HL-60 (cell line): ENCODE measurements at regions not wholly inside any gene's neighbourhood (a gene's known extent, or its start where the extent isn't known, plus 50 kb on each side); places are given as distances from the start of the nearest gene placed in this dataset.

Experiments used
- CTCF ChIP-seq: IDR thresholded peaks from one replicate; pipeline ENCODE4 v1.5.1; 2011; ENCODE audit warnings: low read length, control low read depth, inconsistent platforms; ENCODE audit not compliant: insufficient read depth
- GABPA ChIP-seq: IDR thresholded peaks from 2 replicates; pipeline ENCODE4 v1.6.1; 2012; ENCODE audit warnings: low read depth

GRCh38 chr14:41343857-41344256 lies 262.8 kb upstream of the LRFN5 start:
- TF ChIP-seq CTCF: no peak
- no peak for TF ChIP-seq GABPA
